Coronary artery (tissue), 2 donors: ENCODE measurements at regions not wholly inside any gene's neighbourhood (a gene's known extent, or its start where the extent isn't known, plus 50 kb on each side); places are given as distances from the start of the nearest gene placed in this dataset.

ENCODE experiments used
- DNase-seq: peaks from one replicate; pipeline ENCODE4 v3.0.0-alpha.2; 2017; ENCODE audit warnings: low spot score
- H3K27ac ChIP-seq, 2 donors: fragments of 200-600 bp; sonication (generic); one replicate each; pipeline ENCODE4 v1.5.1; 2016 to 2019
- H3K4me3 ChIP-seq: fragments of 200-600 bp; sonication (generic); 2 replicates; pipeline ENCODE4 v1.5.1; 2016; ENCODE audit warnings: mild to moderate bottlenecking, moderate library complexity
- TF ChIP-seq, protein P1 (sequence below): fragments of 200-600 bp; sonication (generic); IDR thresholded peaks from one replicate; pipeline ENCODE4 v1.5.1; 2019; ENCODE audit warnings: antibody characterized with exemption

DNA sequence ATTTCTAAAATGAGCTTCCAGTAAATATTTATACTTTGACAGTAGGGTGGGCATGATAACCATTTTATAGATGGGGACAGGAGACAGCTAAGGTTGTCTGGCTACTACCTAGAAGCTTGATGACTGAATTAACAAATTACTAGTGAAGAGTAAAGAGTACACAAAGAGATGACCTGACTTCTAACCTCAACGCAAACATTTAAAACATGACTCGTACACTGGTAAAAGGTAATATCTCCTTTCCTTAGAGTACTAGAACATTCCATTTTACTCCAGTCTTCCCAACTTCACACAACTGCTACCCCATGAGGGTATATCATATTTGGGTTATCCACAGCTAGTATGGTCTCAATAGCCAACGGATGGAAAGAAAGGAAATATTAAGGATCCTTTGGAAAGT is 258.9 kb downstream of the FOXO1 start:
- H3K4me3 ChIP-seq = no peak overlapping the region
- DNase-seq = no peak
- H3K27ac ChIP-seq = no peak overlapping the region
- TF ChIP-seq, protein P1, sequence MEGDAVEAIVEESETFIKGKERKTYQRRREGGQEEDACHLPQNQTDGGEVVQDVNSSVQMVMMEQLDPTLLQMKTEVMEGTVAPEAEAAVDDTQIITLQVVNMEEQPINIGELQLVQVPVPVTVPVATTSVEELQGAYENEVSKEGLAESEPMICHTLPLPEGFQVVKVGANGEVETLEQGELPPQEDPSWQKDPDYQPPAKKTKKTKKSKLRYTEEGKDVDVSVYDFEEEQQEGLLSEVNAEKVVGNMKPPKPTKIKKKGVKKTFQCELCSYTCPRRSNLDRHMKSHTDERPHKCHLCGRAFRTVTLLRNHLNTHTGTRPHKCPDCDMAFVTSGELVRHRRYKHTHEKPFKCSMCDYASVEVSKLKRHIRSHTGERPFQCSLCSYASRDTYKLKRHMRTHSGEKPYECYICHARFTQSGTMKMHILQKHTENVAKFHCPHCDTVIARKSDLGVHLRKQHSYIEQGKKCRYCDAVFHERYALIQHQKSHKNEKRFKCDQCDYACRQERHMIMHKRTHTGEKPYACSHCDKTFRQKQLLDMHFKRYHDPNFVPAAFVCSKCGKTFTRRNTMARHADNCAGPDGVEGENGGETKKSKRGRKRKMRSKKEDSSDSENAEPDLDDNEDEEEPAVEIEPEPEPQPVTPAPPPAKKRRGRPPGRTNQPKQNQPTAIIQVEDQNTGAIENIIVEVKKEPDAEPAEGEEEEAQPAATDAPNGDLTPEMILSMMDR = no peak

DNA sequence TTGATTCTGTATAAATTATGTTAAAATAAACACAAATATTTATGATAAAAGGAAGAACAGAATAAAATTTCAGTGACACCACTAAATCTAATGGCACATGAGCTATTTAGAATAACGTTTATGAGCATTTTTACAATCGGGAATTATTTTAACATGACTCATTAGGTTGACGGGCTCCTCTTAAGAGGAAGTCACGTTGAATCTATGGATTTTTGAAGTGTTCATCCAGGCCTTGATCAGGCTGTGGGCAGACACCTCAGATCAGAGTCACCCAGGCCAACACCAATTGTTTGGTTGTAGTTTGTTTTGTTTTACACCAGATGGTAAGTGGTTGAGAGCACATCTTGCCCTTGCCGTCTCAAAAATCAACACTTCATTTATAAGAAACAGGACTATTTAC is 257.8 kb downstream of the FOXO1 start:
- no peak for DNase-seq
- no peak overlapping the region for H3K4me3 ChIP-seq
- no peak overlapping the region for H3K27ac ChIP-seq
- TF ChIP-seq, protein P1 = no peak

DNA sequence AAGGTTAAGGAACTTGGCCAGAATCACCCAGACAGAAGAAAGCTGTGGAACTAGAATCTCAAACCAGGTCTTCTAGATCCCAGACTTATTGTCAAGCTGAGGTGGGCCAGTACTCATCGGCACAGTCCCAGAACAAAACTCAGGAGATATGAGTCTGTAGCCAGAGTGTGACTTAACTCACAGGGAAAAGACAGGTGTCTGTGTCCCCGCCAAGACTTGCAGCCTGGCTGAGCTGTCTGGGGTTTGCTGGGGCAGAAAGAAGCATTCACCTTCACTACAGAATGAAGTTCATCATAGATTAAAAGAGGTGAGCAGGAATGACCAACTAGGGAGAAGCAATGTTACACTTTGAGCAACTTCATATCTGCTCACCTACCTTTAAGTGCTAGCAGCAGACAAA is 257.2 kb downstream of the FOXO1 start:
- no peak for DNase-seq
- H3K27ac ChIP-seq = peak overlapping the region in 1 of 2 donors; percentile 69
- H3K4me3 ChIP-seq = no peak overlapping the region
- TF ChIP-seq, protein P1 = no peak

DNA sequence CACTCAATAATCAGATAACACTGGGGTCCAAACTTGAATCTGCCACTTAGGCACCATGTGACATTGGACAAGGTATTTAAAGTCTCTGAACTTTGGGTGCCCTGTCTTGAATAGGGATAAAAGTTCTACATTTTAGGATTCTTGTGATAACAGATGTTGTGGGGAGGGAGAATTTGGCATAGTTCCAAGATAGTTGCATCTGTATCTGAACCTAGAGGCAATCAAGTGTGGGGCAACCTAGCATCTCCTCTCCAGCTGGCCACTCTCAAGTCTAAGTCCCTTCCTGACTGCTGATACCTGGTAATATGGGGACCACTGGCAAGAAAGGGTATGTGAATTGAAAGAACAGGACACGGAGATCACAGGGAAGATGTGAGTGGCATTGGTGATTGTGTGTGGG is 256.1 kb downstream of the FOXO1 start:
- TF ChIP-seq, protein P1 = no peak
- no peak for DNase-seq
- peak overlapping the region; percentile 2 for H3K4me3 ChIP-seq
- peak overlapping the region in 1 of 2 donors; percentile 58 for H3K27ac ChIP-seq

DNA sequence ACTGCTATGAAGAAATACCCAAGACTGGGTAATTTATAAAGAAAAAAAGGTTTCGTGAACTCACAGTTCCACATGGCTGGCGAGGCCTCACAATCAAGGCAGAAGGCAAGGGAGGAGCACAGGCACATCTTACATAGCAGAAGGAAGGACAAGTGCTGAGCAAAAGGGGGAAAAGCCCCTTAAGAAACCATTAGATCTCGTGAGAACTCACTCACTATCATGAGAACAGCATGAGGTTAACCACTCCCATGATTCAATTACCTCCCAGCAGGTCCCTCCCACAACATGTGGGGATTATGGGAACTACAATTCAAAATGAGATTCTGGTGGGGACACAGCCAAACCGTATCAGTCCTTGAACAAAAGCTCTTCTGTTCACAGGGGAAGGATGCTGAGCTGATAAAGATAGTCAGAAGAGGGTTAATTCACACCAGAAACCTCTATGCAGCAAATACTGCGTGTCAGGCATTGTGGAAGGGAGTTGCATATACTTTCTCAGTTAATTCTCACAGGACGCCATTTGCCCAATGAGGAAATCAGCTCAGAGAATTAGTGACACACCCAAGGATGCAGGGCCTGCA is 246.2 kb downstream of the FOXO1 start:
- no peak overlapping the region for H3K27ac ChIP-seq
- no peak for DNase-seq
- TF ChIP-seq, protein P1 = no peak
- no peak overlapping the region for H3K4me3 ChIP-seq

DNA sequence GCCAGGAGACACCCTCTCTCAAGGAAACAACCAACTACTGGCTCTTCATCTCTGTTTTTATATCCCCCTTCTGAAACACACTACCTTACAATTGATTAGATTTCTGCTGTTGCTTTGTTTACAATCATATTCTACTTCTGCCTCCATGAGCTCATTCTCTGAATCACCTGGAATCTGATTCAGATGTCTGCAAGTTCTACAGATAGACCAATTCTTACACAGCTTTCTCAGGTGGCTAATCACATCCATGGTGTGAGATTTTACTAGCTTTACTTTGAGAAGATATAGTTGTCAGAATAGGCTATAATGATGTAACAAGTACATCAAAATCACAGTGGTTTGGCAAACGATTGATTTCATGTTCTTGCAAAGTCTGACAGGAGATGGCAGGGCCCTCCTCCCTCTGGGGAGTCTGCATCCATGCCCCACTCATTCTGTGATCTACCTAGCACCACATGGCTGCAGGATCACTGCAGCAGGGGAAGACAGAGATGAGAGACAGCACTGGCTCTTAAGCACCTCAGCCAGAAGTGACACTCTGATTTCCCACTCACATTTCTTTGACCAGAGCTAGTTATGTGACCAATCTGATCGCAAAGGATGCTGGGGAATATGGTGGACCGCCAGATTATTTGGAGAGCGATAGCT is 243.7 kb downstream of the FOXO1 start:
- Histone ChIP-seq H3K4me3 (no peak overlapping the region), H3K27ac (no peak overlapping the region)
- DNase-seq = no peak
- TF ChIP-seq, protein P1 = no peak

DNA sequence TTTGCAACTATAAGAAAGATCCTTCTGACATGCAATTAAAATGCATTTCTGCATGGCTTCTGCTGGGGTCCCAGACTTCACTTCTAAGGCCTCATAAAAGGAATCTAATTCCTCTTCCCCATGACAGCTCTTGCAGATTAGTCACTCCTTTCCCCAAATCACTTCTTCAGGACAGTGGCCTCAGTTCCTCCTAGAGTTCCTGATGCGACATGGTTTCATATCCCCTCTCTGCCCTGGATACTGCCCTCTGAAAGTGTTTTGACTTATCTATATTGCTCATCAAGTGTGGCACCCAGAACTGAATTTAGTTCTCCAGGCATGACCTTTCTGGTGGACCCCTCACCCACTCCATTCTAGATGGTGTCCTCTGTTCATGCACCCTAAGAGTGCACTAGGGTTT is 238.1 kb downstream of the FOXO1 start:
- no peak for DNase-seq

More for the DNA sequence above, 238.1 kb downstream of the FOXO1 start:
- TF ChIP-seq, protein P1 = no peak
- no peak overlapping the region for H3K4me3 ChIP-seq
- no peak overlapping the region for H3K27ac ChIP-seq
